ENCODE measurements at regions not wholly inside any gene's neighbourhood (a gene's known extent, or its start where the extent isn't known, plus 50 kb on each side); places are given as distances from the start of the nearest gene placed in this dataset.

DNA sequence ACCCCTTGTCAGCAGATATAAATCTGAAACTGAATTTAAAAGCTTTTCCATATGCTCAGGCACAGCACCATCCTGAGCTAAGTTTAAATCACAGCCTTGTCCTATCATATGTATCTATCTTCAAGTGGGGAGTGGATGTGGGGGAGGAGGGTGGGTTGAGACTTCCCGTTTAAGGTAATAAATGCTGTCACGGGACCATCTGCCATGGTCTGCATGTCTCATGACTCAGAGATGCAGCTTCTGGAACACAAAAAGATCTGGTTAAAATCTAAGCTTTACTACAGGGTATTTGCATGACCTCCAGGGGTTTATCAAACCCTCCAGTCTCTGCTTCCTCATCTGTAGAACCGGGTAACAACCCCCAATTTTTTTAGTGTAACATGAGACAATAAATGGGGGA is 377.7 kb upstream of the ST6GAL2 start:
- TF ChIP-seq, protein P1, sequence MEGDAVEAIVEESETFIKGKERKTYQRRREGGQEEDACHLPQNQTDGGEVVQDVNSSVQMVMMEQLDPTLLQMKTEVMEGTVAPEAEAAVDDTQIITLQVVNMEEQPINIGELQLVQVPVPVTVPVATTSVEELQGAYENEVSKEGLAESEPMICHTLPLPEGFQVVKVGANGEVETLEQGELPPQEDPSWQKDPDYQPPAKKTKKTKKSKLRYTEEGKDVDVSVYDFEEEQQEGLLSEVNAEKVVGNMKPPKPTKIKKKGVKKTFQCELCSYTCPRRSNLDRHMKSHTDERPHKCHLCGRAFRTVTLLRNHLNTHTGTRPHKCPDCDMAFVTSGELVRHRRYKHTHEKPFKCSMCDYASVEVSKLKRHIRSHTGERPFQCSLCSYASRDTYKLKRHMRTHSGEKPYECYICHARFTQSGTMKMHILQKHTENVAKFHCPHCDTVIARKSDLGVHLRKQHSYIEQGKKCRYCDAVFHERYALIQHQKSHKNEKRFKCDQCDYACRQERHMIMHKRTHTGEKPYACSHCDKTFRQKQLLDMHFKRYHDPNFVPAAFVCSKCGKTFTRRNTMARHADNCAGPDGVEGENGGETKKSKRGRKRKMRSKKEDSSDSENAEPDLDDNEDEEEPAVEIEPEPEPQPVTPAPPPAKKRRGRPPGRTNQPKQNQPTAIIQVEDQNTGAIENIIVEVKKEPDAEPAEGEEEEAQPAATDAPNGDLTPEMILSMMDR (conservative IDR thresholded peaks at IDR 0.05), result no peak
- TF ChIP-seq EZH2 (IDR thresholded peaks at IDR 0.05; ENCODE audit: low read depth), result no peak
